HG03196 (cell line): ENCODE measurements at regions not wholly inside any gene's neighbourhood (a gene's known extent, or its start where the extent isn't known, plus 50 kb on each side); places are given as distances from the start of the nearest gene placed in this dataset.

Experiments
- ATAC-seq: cut with Tn5 transposase; IDR thresholded peaks from one replicate; pipeline ENCODE4 v1.9.1; 2021; ENCODE audit not compliant: unreplicated experiment

DNA sequence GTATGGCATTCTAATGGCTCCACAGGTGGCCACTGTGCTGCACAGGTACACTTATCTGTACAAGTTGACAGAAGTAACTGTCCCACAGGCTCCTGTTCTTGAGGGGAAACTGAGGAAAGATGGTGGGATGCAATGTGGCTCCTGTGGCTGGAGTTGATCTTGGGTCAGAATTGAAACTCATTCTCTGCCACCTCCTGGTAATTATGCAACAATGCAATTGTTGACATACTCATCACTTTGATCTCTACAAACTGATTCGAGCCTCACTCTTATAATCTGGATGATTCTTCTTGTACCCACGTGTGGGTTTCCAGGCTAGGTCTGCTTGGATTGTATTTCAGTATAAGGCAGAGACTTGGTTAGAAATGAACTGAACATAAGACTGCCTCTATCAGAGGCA is 148.8 kb downstream of the CCNG2 start:
- no peak for ATAC-seq

GRCh38 chr4:77306496-77306895 is 149.5 kb downstream of the CCNG2 start:
- no peak for ATAC-seq

DNA sequence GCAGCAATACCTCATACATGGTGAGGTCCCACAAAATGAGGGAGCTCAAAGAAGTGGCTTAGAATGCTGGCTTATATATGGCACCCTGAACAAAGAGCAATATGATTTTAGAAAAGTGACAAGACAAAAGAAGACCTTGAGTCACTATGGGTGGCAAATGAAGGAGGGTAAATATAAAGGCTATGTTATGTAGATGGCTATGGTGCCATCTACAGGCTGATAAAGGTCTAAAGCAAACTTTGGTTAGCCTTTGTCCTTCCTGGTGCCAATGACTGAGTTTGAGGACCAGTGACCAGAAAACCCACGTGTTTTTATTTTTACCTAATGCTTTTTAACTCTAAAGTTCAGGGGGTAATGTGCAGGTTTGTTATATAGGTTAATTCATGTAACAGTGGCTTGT is 151.8 kb downstream of the CCNG2 start:
- no peak for ATAC-seq

GRCh38 chr4:77309496-77309895 is 152.5 kb downstream of the CCNG2 start:
- no peak for ATAC-seq

GRCh38 chr4:77310931-77311330 is 153.9 kb downstream of the CCNG2 start:
- no peak for ATAC-seq

DNA sequence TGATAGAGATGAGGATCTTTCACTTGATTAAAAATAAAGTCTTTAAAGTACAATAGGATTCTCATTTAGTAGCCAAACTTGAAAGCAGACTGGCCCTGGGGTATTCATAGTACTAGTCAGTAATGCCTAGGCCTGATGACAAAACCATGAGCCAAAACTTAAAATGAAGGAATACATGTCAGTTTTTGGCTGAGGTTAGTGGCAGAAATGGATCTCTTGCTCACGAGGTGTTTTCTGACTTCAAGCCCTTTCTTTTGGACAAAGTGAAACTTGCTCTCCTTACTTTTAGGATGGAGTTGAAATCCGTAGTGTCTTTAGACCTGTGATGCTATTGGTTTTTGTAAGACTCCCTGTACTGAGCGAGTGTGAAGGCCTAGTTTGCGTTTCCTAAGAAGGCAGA is 157.7 kb downstream of the CCNG2 start:
- no peak for ATAC-seq

DNA sequence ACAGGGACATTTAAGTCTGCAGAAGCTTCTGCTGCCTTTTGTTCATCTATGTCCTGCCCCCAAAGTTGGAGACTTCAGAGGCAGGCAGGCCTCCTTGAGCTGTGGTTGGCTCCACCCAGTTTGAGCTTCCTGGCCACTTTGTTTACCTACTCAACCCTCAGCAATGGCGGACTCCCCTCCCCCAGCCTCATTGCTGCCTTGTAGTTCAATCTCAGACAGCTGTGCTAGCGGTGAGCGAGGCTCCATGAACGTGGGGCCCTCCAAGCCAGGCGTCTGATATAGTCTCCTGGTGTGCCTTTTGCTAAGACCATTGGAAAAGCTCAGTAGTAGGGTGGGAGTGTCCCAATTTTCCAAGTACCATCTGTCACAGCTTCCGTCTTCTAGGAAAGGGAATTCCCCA is 170.1 kb downstream of the CCNG2 start:
- no peak for ATAC-seq

DNA sequence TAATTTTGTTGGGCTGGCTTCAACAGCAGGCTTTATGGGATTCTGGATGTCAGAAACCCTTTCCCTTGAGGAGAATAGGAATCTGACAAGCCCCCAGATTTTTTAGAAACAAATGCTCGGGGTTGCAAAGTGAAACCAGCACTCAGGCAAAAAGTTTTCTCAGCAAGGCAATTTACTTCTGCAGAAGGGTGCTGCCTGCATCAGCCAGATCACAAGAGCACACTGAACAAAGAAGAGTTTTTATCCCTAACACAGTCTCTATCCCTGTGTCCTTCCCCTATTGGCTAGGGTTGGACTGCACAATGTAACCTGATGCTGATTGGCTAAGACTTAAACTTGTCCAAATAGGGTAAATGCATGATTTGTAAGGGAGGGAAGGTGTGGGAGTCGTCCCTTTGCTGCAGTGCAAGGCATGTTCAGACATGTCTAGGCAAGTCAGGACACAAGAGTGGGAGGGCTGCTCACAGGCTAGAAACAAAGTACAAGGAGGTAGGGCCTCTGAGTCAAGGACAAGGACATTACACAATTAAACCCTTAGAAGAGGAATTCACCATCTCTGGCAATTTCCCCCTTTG is 175.8 kb downstream of the CCNG2 start:
- no peak for ATAC-seq

GRCh38 chr4:77336411-77337142 is 179.6 kb downstream of the CCNG2 start:
- no peak for ATAC-seq

GRCh38 chr4:77342170-77342810 is 185.3 kb downstream of the CCNG2 start:
- no peak for ATAC-seq

DNA sequence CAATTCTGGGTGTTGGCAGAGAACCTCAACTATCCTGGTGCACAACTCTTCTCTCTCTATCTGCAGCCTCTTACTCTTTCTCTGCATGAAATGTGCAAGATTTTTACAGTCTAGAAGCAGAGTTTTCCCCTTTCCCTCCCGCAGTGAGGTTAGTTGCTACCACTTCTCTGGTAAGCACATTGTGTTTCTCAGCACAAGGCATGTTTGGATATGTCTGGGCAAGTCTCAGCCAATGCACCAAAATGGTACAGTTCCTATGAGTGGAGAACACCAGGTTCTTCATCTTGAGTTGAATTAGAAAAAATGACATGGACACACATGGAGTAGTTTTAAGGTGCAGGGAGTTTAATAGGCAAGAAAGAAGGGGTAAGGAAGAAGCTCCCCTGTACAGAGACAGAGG is 187.0 kb downstream of the CCNG2 start:
- no peak for ATAC-seq

DNA sequence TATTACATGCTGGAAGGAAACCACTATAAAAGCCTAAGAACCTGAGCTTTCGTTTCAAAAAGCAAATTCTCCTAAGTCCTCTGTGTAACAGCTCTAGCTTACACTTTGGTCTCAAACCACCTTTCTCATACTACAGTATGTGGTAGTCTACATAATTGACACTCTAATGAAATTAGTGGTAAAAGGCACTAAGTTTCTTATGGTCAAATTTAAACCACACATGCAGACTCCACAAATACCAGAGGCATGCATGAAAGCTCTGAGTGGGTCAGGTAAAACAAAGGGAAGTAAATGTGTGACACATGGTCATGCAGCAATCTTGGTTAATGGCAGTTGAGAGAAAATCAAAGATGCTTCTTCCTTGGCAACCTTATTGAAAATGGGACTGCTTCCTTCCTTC is 187.8 kb downstream of the CCNG2 start:
- no peak for ATAC-seq

GRCh38 chr4:77347351-77347966 is 190.5 kb downstream of the CCNG2 start:
- ATAC-seq: no peak

DNA sequence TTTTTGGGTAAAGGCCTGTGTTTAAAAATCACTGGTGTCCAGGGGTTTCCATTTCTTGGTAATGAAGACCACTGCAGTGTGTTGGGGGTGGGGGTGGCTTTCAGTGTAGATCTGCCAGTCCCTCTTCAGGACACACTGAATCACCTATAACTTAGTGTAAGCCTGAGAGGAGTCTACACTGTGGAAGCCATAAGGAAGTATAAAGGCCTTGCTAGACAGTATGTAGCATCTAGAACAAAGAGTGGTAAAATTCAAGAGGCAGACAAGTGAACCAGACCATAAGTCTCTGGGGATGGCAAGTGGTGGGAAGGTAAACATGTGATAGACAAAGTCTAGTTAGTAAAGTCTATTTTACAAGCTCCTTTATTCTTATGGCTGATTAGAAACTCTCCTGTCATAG is 191.8 kb downstream of the CCNG2 start:
- ATAC-seq: no peak

GRCh38 chr4:77349364-77349763 is 192.4 kb downstream of the CCNG2 start:
- no peak for ATAC-seq

DNA sequence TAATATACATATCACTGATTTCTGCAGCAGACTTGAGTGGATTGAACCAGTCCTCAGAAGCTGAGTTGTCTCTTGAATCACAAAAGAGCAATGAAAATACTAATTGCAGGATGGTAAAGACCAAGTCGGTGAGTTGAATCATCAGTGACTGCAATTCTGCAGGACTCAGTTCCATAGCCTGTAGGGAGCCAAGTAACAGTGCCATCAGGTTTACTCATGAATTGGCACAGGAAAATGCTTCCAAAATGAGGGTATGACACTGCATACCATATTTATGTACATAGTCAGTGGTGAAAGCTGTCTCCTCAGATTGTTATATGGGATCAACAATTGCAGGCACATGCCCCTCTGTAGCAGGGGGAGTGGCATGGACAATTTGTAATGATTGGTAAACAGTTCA is 192.8 kb downstream of the CCNG2 start:
- ATAC-seq: no peak

GRCh38 chr4:77352192-77352591 is 195.2 kb downstream of the CCNG2 start:
- ATAC-seq: no peak

GRCh38 chr4:77353724-77354315 is 196.8 kb downstream of the CCNG2 start:
- peak; percentile 52 for ATAC-seq

- no peak for ATAC-seq
These were observed 197.5 kb downstream of the CCNG2 start for GRCh38 chr4:77354550-77354949.

DNA sequence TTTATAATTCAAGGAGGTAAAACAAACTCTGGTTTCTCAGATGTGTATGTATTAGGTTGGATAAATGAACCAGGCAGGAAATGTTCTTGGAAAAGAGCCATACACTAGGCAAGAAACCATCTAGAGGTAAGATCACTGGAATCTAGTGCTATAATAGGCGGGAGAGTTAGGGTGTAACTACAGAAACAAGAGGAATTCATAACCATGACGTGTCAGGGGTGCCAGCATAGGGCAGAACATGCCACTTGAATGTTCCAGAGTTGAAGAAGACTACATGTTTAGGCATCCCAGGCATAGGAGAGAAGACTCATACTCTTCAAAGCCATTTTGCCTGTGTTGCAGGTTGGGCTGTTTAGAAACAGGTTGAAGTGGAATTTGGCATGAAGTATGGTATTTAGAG is 198.7 kb downstream of the CCNG2 start:
- ATAC-seq: no peak

GRCh38 chr4:77358315-77358928 is 201.4 kb downstream of the CCNG2 start:
- ATAC-seq: no peak
